ENCODE measurements at regions not wholly inside any gene's neighbourhood (a gene's known extent, or its start where the extent isn't known, plus 50 kb on each side); places are given as distances from the start of the nearest gene placed in this dataset.

GRCh38 chr2:18132697-18133096 lies 254.2 kb downstream of the KCNS3 start:
- WGBS (ENCODE audit: extremely low coverage, insufficient read length, low lambda C conversion rate): no CpG with 5 or more reads among the region's 3 CpGs
- H2AK5ac ChIP-seq (ENCODE audit: insufficient read length, low read length): no peak overlapping the region
- no peak overlapping the region for H3K4me3 Mint-ChIP-seq
- no peak overlapping the region for H3K4ac ChIP-seq (ENCODE audit: low read depth, low read length)
- H3K9ac ChIP-seq (ENCODE audit: extremely low read depth, insufficient read length, low read length): no peak overlapping the region
- H3K27ac ChIP-seq (ENCODE audit: insufficient read length, low read depth, low read length): no peak overlapping the region
- no peak overlapping the region for H3K4me2 ChIP-seq (ENCODE audit: insufficient read depth, insufficient read length, low read length)
- TF ChIP-seq, protein P1, sequence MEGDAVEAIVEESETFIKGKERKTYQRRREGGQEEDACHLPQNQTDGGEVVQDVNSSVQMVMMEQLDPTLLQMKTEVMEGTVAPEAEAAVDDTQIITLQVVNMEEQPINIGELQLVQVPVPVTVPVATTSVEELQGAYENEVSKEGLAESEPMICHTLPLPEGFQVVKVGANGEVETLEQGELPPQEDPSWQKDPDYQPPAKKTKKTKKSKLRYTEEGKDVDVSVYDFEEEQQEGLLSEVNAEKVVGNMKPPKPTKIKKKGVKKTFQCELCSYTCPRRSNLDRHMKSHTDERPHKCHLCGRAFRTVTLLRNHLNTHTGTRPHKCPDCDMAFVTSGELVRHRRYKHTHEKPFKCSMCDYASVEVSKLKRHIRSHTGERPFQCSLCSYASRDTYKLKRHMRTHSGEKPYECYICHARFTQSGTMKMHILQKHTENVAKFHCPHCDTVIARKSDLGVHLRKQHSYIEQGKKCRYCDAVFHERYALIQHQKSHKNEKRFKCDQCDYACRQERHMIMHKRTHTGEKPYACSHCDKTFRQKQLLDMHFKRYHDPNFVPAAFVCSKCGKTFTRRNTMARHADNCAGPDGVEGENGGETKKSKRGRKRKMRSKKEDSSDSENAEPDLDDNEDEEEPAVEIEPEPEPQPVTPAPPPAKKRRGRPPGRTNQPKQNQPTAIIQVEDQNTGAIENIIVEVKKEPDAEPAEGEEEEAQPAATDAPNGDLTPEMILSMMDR (conservative IDR thresholded peaks at IDR 0.05): no peak
- H3K4me1 Mint-ChIP-seq: peaks cover 0 to 4% of the 10 kb centered on the region in 2 experiments; a peak in 1 of 4 replicates
- H3K79me2 ChIP-seq (ENCODE audit: insufficient read depth, low read length): no peaks in the 10 kb centered on the region
- H3K9me3 Mint-ChIP-seq: no peaks in the 10 kb centered on the region
- no peak overlapping the region for H2AFZ ChIP-seq (ENCODE audit: low read length)
- no peaks in the 10 kb centered on the region for H4K20me1 ChIP-seq (ENCODE audit: control insufficient read depth, insufficient read depth, insufficient read length)
- no peaks in the 10 kb centered on the region for H3K27me3 ChIP-seq (ENCODE audit: insufficient read depth, low read length)
- no peaks in the 10 kb centered on the region for H3K4me1 ChIP-seq (ENCODE audit: insufficient read depth, low read length)
- no peak overlapping the region for H2BK12ac ChIP-seq (ENCODE audit: insufficient read length, low read depth, low read length)
- no peaks in the 10 kb centered on the region for H3K79me1 ChIP-seq (ENCODE audit: insufficient read depth, low read depth, low read length, poor library complexity, severe bottlenecking)
- H3K56ac ChIP-seq (ENCODE audit: insufficient read length, low read depth, low read length): no peak overlapping the region
- H3K23ac ChIP-seq (ENCODE audit: insufficient read length, low read depth, low read length): no peak overlapping the region
- no peaks in the 10 kb centered on the region for H3K36me3 Mint-ChIP-seq (ENCODE audit: insufficient read depth in 1 of 3, low read depth in 3 of 3)
- H3K23me2 ChIP-seq (ENCODE audit: insufficient read length, low read depth, low read length, poor library complexity, severe bottlenecking): no peaks in the 10 kb centered on the region
- H3K27me3 Mint-ChIP-seq (ENCODE audit: low read depth): no peaks in the 10 kb centered on the region
- H3K27ac Mint-ChIP-seq: no peak overlapping the region
- no peak overlapping the region for H2BK120ac ChIP-seq (ENCODE audit: low read depth, low read length, poor library complexity, severe bottlenecking)
- no peak overlapping the region for H3T11ph ChIP-seq (ENCODE audit: low read length)
- H3K9me3 ChIP-seq (ENCODE audit: control insufficient read depth, low read depth, low read length): no peaks in the 10 kb centered on the region
- no peak for DNase-seq
- H4K5ac ChIP-seq (ENCODE audit: insufficient read length, low read depth, low read length): no peak overlapping the region
- no peak overlapping the region for H2BK20ac ChIP-seq (ENCODE audit: low read depth, low read length, poor library complexity, severe bottlenecking)
- H4K91ac ChIP-seq (ENCODE audit: insufficient read length, low read depth, low read length): no peak overlapping the region
- no peak overlapping the region for H2BK5ac ChIP-seq (ENCODE audit: insufficient read length, low read length)
- no peak overlapping the region for H2BK15ac ChIP-seq (ENCODE audit: low read depth, low read length)
- no peak overlapping the region for H3K14ac ChIP-seq (ENCODE audit: insufficient read depth, low read length)
- no peak overlapping the region for H4K8ac ChIP-seq (replicated peaks; ENCODE audit: insufficient read length, low read depth, low read length)
- H3K18ac ChIP-seq (ENCODE audit: insufficient read length, low read depth, low read length): no peak overlapping the region
